ENCODE measurements at regions not wholly inside any gene's neighbourhood (a gene's known extent, or its start where the extent isn't known, plus 50 kb on each side); places are given as distances from the start of the nearest gene placed in this dataset.

DNA sequence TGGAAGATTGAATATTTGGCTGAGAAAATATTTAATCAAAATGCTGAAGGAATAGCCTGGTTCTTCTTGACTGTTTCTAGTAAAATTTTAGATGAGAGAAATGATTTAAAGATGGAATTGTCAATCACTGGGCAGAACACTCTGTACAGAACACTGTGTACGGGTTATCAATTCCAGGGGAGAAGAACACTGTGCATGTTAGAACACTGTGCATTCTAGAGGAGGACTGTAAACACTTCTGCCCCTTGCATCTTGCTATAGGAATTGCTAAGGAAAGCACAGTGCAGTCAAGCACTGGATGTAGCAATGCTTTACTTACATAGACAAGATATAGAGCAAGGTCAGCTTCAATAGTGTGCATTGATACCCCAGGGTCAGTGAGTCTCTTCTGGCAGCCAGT is 98.7 kb downstream of the RWDD3 start:
- TF ChIP-seq CTCF (conservative IDR thresholded peaks at IDR 0.05; ENCODE audit: low read depth, low read length): no peak
- DNase-seq (ENCODE audit: low read depth): no peak

GRCh38 chr1:95339377-95339776 is 105.4 kb downstream of the RWDD3 start:
- TF ChIP-seq CTCF (conservative IDR thresholded peaks at IDR 0.05; ENCODE audit: low read depth, low read length): no peak
- no peak for DNase-seq (ENCODE audit: low read depth)
- no peak overlapping the region for H3K4me3 ChIP-seq (ENCODE audit: low read length)

More for the DNA sequence above, 98.7 kb downstream of the RWDD3 start:
- H3K4me3 ChIP-seq (ENCODE audit: low read length): no peak overlapping the region

DNA sequence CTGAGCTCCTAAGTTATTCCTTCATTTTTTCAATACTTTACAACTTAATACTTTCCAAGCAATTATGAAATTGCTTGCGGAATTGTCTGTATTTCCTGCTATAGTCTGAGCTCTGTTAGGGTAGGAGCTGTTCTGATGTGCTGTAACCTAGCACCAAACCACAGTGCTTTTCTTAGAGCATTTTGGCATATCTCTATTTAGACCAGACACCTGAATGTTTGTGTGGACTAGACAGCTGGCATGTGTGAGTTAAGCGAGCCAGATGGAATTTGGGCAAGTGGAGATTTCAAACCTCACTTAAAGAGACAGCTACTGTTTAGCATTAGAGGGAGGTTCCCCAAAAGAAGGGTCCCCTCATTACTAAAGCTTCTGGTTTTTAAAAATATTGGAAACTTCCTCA is 106.1 kb downstream of the RWDD3 start:
- TF ChIP-seq CTCF (conservative IDR thresholded peaks at IDR 0.05; ENCODE audit: low read depth, low read length): no peak
- no peak overlapping the region for H3K4me3 ChIP-seq (ENCODE audit: low read length)
- DNase-seq (ENCODE audit: low read depth): no peak

GRCh38 chr1:95352767-95353166 is 118.8 kb downstream of the RWDD3 start:
- TF ChIP-seq CTCF (conservative IDR thresholded peaks at IDR 0.05; ENCODE audit: low read depth, low read length): no peak
- H3K4me3 ChIP-seq (ENCODE audit: low read length): no peak overlapping the region
- DNase-seq (ENCODE audit: low read depth): peak; percentile 11

DNA sequence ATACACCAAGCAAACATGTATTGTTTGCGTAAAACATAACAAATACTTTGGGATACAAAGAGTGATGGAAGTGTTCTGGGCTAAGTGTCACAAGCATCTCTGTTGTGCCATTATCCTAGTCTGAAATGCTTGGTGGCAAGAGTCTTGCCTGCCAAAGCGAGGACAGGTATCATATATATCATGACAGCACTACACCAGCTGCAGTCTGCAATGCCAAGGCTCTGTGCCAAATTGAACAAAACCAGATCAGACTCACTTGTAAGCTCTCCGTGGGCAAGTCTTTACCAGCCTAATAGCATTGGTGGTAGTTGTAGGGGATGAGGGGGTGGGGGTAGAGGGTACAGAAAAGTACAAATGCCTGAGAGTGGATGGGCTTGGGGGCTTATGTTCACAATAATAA is 119.2 kb downstream of the RWDD3 start:
- DNase-seq (ENCODE audit: low read depth): no peak
- no peak for TF ChIP-seq CTCF (conservative IDR thresholded peaks at IDR 0.05; ENCODE audit: low read depth, low read length)
- no peak overlapping the region for H3K4me3 ChIP-seq (ENCODE audit: low read length)

DNA sequence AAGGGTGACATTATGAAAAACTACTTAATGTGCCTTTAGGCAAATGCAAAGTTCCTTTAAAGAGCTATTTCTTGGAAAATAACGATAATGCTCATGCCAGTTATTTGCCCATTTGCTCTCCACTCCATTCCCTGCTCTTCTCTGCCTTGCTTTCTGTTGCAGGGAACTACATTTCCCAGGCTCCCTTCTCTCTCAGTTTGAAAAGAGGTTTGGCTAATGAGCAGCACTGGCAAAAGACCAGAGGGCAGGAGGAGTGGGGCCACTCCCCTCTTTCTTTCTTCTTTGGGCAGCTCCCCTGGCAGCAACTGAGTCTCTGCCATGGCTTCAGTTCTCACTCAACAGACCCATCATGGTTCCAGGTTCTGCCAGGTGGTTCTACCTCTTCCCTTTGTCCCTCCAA is 130.5 kb downstream of the RWDD3 start:
- no peak for TF ChIP-seq CTCF (conservative IDR thresholded peaks at IDR 0.05; ENCODE audit: low read depth, low read length)
- no peak overlapping the region for H3K4me3 ChIP-seq (ENCODE audit: low read length)
- no peak for DNase-seq (ENCODE audit: low read depth)

- DNase-seq (ENCODE audit: low read depth): no peak
- TF ChIP-seq CTCF (conservative IDR thresholded peaks at IDR 0.05; ENCODE audit: low read depth, low read length): no peak
- no peak overlapping the region for H3K4me3 ChIP-seq (ENCODE audit: low read length)
Measured at GRCh38 chr1:95366498-95366897, 132.5 kb downstream of the RWDD3 start.
